Stimulated activated memory B cell treated with anti-CD40 and anti-IgM and Interleukin-4, amounts not matched to agents 10 μg/mL and 1 μg/mL and 100 μg/mL, for 72 hours (primary cell): ENCODE measurements at regions not wholly inside any gene's neighbourhood (a gene's known extent, or its start where the extent isn't known, plus 50 kb on each side); places are given as distances from the start of the nearest gene placed in this dataset.

Experiments
- ATAC-seq: fragments of 150-1000 bp; cut with Tn5 transposase; 2 replicates; pipeline ENCODE4 v1.10.0; 2021
- H3K27ac Mint-ChIP-seq: one replicate; pipeline ENCODE4 v1.8.0; 2022; ENCODE audit warnings: mild to moderate bottlenecking, mixed read lengths
- H3K27me3 Mint-ChIP-seq: one replicate; pipeline ENCODE4 v1.8.0; 2022; ENCODE audit warnings: mixed read lengths
- H3K36me3 Mint-ChIP-seq: one replicate; pipeline ENCODE4 v1.8.0; 2022; ENCODE audit warnings: mixed read lengths
- H3K4me1 Mint-ChIP-seq: one replicate; pipeline ENCODE4 v1.8.0; 2022; ENCODE audit warnings: mixed read lengths
- H3K4me3 Mint-ChIP-seq: one replicate; pipeline ENCODE4 v1.8.0; 2022; ENCODE audit warnings: mild to moderate bottlenecking, moderate library complexity, mixed read lengths
- H3K9me3 Mint-ChIP-seq: one replicate; pipeline ENCODE4 v1.8.0; 2022; ENCODE audit warnings: mixed read lengths

DNA sequence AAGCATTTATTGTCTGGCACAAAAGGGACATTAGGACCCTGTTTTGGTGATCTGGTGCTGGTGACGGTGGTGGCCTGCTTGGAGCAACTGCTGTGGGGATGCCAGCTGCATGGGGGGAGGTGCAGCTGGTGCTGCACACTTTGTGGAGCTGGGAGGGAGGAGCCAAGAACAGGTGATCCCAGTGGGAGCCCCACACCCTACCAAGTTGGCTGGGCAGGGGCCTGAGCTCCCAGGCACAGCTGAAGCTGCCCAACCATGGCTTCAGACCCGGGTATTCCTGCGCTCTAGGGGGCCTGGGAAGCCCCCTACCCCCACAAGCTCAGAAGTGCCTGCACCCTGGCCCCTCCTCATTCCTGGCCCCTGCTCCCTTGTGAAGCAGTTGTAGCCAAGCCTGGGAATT is 1512.5 kb downstream of the TECRL start:
- Mint-ChIP-seq H3K9me3 (peaks cover 6% of the 10 kb centered on the region), H3K4me3 (no peak overlapping the region), H3K27ac (no peak overlapping the region), H3K4me1 (no peaks in the 10 kb centered on the region), H3K27me3 (no peaks in the 10 kb centered on the region), H3K36me3 (no peaks in the 10 kb centered on the region)
- ATAC-seq = no peak

GRCh38 chr4:62881901-62882300 is 1527.3 kb downstream of the TECRL start:
- Mint-ChIP-seq H3K4me1 (no peaks in the 10 kb centered on the region), H3K9me3 (peaks cover 9% of the 10 kb centered on the region), H3K27ac (no peak overlapping the region), H3K27me3 (no peaks in the 10 kb centered on the region), H3K4me3 (no peak overlapping the region), H3K36me3 (no peaks in the 10 kb centered on the region)
- no peak for ATAC-seq

DNA sequence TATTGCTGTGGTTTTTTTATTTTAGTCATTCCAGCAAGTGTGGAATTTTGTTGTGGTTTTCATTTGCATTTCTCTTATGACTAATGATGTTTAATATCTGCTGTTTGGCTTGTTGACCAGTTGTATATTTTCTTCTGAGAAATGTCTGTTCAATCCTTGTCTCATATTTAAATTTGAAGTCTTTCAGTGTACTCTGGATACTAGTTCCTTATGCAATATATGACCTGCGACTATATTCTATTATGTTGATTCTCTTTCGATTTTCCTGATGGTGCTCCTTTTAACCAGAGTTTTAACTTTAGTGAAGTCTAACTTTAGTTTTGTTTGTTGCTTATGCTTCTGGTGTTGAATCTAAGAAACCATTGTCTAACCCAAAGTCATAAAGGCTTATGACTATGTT is 1528.0 kb downstream of the TECRL start:
- Mint-ChIP-seq H3K27ac (no peak overlapping the region), H3K36me3 (no peaks in the 10 kb centered on the region), H3K4me1 (no peaks in the 10 kb centered on the region), H3K4me3 (no peak overlapping the region), H3K27me3 (no peaks in the 10 kb centered on the region), H3K9me3 (peaks cover 12% of the 10 kb centered on the region)
- no peak for ATAC-seq

- no peaks in the 10 kb centered on the region for H3K36me3 Mint-ChIP-seq
- no peaks in the 10 kb centered on the region for H3K4me1 Mint-ChIP-seq
- peaks cover 6% of the 10 kb centered on the region for H3K9me3 Mint-ChIP-seq
- H3K4me3 Mint-ChIP-seq = no peak overlapping the region
- ATAC-seq = no peak
- H3K27me3 Mint-ChIP-seq = no peaks in the 10 kb centered on the region
- H3K27ac Mint-ChIP-seq = no peak overlapping the region
These were observed 1536.4 kb downstream of the TECRL start for GRCh38 chr4:62872856-62873255.

GRCh38 chr4:62871078-62871477 is 1538.2 kb downstream of the TECRL start:
- no peak overlapping the region for H3K4me3 Mint-ChIP-seq
- no peak overlapping the region for H3K27ac Mint-ChIP-seq
- H3K27me3 Mint-ChIP-seq = no peaks in the 10 kb centered on the region
- no peaks in the 10 kb centered on the region for H3K9me3 Mint-ChIP-seq
- H3K4me1 Mint-ChIP-seq = no peaks in the 10 kb centered on the region
- ATAC-seq = no peak
- H3K36me3 Mint-ChIP-seq = no peaks in the 10 kb centered on the region

DNA sequence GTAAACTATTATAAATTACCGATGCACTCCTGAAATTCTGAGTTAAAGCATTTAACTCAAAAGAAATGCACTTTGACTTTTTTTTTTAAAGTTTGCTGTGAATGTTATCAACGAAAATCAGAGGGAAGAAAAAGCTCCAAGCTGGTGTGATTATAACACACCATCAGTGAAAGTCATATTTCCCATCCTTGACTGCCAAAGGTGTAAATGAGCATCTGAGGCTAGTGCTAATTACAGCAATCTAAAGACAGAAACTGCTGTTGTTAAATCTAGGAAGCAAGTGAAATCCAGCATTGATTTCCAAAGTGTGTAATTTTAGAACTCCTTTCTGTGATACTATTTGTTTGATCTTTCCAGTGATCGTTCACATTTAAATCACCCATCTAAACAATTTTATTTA is 1538.8 kb downstream of the TECRL start:
- no peaks in the 10 kb centered on the region for H3K9me3 Mint-ChIP-seq
- no peak for ATAC-seq
- no peak overlapping the region for H3K27ac Mint-ChIP-seq
- H3K4me3 Mint-ChIP-seq = no peak overlapping the region
- no peaks in the 10 kb centered on the region for H3K4me1 Mint-ChIP-seq
- no peaks in the 10 kb centered on the region for H3K36me3 Mint-ChIP-seq
- no peaks in the 10 kb centered on the region for H3K27me3 Mint-ChIP-seq

DNA sequence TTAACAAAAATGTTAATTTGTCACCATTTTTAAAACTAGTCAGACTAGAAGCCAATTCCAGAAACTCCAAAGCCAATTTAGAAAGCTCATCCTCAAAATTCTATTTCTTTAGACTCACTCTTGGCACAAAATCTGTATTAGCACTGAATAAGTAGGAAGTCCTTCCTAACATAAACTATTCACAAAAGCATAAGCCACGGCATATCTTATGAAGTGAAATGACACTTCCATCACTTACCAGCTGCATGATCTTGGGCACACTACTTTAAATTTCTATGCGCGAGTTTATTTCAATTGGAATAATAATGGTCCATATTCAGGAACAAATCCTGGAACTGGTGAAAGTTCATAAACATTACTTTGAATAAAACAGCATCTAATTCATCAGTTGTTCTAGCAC is 1544.0 kb downstream of the TECRL start:
- no peaks in the 10 kb centered on the region for H3K36me3 Mint-ChIP-seq
- H3K27ac Mint-ChIP-seq = no peak overlapping the region
- no peak for ATAC-seq
- no peaks in the 10 kb centered on the region for H3K27me3 Mint-ChIP-seq
- H3K4me1 Mint-ChIP-seq = no peaks in the 10 kb centered on the region
- no peak overlapping the region for H3K4me3 Mint-ChIP-seq
- no peaks in the 10 kb centered on the region for H3K9me3 Mint-ChIP-seq

DNA sequence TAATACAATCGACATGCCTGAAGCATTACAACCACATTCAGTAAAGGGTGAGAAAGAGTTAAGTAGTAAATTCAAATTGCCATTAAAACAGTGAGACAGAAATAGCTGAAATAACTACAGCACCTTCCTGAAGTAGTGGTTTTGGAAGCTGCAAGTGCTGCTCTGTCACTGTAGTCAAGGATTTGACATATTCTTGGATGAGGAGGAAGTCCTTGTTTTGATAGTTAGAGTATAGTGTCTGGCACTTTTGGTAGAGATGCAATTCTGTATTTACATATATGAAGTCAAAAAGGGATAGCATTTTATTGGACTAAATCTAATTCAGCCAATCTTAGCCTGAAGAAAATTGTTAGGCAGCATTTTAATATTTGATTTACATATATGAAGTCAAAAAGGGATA is 1559.6 kb downstream of the TECRL start:
- Mint-ChIP-seq H3K4me1 (no peaks in the 10 kb centered on the region), H3K9me3 (peaks cover 4% of the 10 kb centered on the region), H3K27me3 (no peaks in the 10 kb centered on the region)

DNA sequence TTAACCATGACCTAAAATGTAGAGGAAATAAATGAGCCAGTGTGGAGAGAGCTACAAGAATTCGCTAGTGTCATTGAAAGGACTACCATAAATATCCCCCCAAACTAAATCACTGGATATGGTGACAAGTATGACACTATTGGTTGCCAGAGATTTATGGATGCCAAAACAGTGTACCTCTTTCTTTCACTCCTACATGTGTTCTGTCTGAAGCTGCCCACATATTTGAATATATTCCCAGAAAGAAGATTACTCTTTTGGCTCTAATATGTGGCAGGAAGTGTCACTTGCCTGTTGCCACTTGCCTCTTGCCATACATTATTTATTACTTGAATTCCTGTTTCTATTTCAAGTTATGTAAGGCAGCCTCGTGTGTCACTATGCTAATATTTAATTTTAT is 1573.6 kb downstream of the TECRL start:
- ATAC-seq = no peak
- Mint-ChIP-seq H3K27me3 (no peaks in the 10 kb centered on the region), H3K27ac (no peak overlapping the region)

More for the DNA sequence above, 1559.6 kb downstream of the TECRL start:
- H3K27ac Mint-ChIP-seq = no peak overlapping the region
- ATAC-seq = no peak
- no peak overlapping the region for H3K4me3 Mint-ChIP-seq
- no peaks in the 10 kb centered on the region for H3K36me3 Mint-ChIP-seq

DNA sequence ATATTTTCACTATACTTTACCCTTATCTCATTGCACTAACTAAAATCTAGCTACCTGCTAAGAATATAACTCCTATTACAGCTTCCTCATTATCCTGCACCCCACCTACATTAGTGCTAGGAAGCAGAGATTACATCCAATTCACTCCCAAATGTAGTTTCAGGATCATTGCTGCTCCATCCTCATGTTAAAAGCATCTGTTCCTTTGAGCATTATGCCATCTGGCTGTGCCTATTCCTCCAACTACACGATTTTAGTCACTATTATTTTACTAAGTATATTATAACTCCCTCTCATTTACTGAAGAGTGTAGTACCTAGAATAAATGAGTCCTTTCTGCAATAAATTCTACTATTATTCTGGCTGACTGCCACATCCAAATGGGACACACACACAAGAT is 1586.9 kb downstream of the TECRL start:
- no peaks in the 10 kb centered on the region for H3K27me3 Mint-ChIP-seq
- ATAC-seq = no peak
- H3K4me1 Mint-ChIP-seq = no peaks in the 10 kb centered on the region
- H3K36me3 Mint-ChIP-seq = no peaks in the 10 kb centered on the region
- H3K27ac Mint-ChIP-seq = no peak overlapping the region
- H3K9me3 Mint-ChIP-seq = peaks cover 9% of the 10 kb centered on the region
- H3K4me3 Mint-ChIP-seq = no peak overlapping the region

More for the DNA sequence above, 1573.6 kb downstream of the TECRL start:
- Mint-ChIP-seq H3K36me3 (no peaks in the 10 kb centered on the region), H3K4me1 (no peaks in the 10 kb centered on the region), H3K4me3 (no peak overlapping the region), H3K9me3 (no peaks in the 10 kb centered on the region)

DNA sequence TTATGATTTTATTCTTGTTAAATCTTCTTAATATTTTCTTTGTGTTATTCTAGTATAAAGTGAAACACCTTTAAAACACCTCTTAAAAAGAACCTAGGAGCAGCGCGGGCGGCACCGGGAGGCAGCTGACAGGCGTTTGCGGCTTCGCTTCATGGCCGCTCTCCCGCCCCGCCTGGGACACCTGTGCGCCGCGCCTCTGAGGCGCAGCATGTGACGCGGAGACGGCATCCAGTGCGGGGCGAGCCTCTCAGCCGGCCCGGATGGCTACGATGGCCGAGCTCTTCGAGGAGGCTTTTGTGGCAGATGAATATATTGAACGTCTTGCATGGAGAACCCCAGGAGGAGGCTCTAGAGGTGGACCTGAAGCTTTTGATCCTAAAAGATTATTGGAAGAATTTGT is 1592.7 kb downstream of the TECRL start:
- no peaks in the 10 kb centered on the region for H3K9me3 Mint-ChIP-seq
- no peak for ATAC-seq
- H3K27me3 Mint-ChIP-seq = no peaks in the 10 kb centered on the region
- no peaks in the 10 kb centered on the region for H3K4me1 Mint-ChIP-seq
- no peak overlapping the region for H3K4me3 Mint-ChIP-seq
- no peaks in the 10 kb centered on the region for H3K36me3 Mint-ChIP-seq
- no peak overlapping the region for H3K27ac Mint-ChIP-seq

DNA sequence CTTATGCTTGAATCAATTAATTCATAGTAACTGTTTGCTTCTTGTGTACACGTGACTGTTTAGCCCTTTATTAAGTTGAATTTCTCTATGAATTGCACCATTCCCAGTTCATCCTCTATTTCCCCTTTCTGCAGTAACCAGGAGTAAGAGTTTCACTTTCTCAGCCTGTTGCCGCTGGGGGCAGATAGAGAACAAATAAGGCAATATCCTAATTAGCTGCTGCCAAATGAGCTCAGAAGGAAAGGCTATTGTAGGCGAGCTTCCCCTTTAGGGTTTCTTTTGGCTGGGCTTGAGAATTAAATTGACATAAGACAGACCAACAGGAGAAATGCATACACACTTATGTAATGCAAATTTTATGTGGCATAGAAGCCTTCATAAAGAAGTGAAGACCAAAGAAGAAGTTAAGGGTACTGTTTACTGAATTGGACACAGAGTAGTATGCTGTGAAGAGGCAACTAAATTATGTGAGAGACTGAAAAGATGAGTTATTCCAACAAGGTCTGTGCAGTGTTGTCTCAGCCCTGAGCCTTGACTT is 1594.7 kb downstream of the TECRL start:
- no peak for ATAC-seq
- Mint-ChIP-seq H3K9me3 (no peaks in the 10 kb centered on the region), H3K4me1 (no peaks in the 10 kb centered on the region), H3K27ac (no peak overlapping the region), H3K27me3 (no peaks in the 10 kb centered on the region), H3K36me3 (no peaks in the 10 kb centered on the region), H3K4me3 (no peak overlapping the region)

- H3K27me3 Mint-ChIP-seq = no peaks in the 10 kb centered on the region
- no peak overlapping the region for H3K4me3 Mint-ChIP-seq
- no peak overlapping the region for H3K27ac Mint-ChIP-seq
- ATAC-seq = no peak
- H3K36me3 Mint-ChIP-seq = no peaks in the 10 kb centered on the region
- peaks cover 4% of the 10 kb centered on the region for H3K9me3 Mint-ChIP-seq
- no peaks in the 10 kb centered on the region for H3K4me1 Mint-ChIP-seq
These were observed 1602.4 kb downstream of the TECRL start for GRCh38 chr4:62806816-62807215.

- no peaks in the 10 kb centered on the region for H3K27me3 Mint-ChIP-seq
- ATAC-seq = no peak
- H3K4me3 Mint-ChIP-seq = no peak overlapping the region
- H3K9me3 Mint-ChIP-seq = peaks cover 4% of the 10 kb centered on the region
- H3K36me3 Mint-ChIP-seq = no peaks in the 10 kb centered on the region
- no peak overlapping the region for H3K27ac Mint-ChIP-seq
- no peaks in the 10 kb centered on the region for H3K4me1 Mint-ChIP-seq
These were observed 1603.9 kb downstream of the ADGRL3 start for GRCh38 chr4:62804075-62804474.

DNA sequence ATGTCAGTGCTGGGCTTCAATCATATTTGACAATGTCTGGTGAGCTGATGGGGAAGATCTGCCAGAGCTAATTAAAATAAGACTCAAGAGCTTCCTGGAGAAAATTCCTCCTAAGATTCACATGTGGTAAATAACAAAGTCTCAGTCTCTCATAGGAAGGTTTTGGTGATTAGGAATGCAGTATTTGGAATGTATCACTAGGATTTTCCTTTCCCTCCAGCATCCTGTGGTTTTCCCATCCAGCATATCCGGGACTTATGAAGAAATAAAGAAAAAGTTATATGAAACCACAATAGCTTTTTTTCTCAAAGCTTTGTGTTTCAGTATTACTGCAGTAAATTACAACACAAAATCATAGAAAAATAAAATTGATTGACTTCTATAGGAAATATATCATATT is 1597.1 kb downstream of the ADGRL3 start:
- ATAC-seq = no peak
- no peaks in the 10 kb centered on the region for H3K27me3 Mint-ChIP-seq
- no peak overlapping the region for H3K27ac Mint-ChIP-seq
- H3K9me3 Mint-ChIP-seq = peaks cover 2% of the 10 kb centered on the region
- no peaks in the 10 kb centered on the region for H3K36me3 Mint-ChIP-seq
- no peak overlapping the region for H3K4me3 Mint-ChIP-seq
- H3K4me1 Mint-ChIP-seq = no peaks in the 10 kb centered on the region

- no peak overlapping the region for H3K27ac Mint-ChIP-seq
- H3K4me1 Mint-ChIP-seq = no peaks in the 10 kb centered on the region
These were observed 1591.3 kb downstream of the ADGRL3 start for GRCh38 chr4:62791386-62791785.

GRCh38 chr4:62771983-62772557 is 1571.9 kb downstream of the ADGRL3 start:
- no peak for ATAC-seq
- H3K27ac Mint-ChIP-seq = no peak overlapping the region
- H3K4me1 Mint-ChIP-seq = no peaks in the 10 kb centered on the region
- H3K9me3 Mint-ChIP-seq = peaks cover 7% of the 10 kb centered on the region
- H3K4me3 Mint-ChIP-seq = no peak overlapping the region
- H3K36me3 Mint-ChIP-seq = no peaks in the 10 kb centered on the region
- H3K27me3 Mint-ChIP-seq = no peaks in the 10 kb centered on the region

More at GRCh38 chr4:62791386-62791785, 1591.3 kb downstream of the ADGRL3 start:
- no peaks in the 10 kb centered on the region for H3K9me3 Mint-ChIP-seq
- ATAC-seq = no peak
- H3K27me3 Mint-ChIP-seq = no peaks in the 10 kb centered on the region
- H3K4me3 Mint-ChIP-seq = no peak overlapping the region
- no peaks in the 10 kb centered on the region for H3K36me3 Mint-ChIP-seq
